AG10803 (cell line): ENCODE measurements at regions not wholly inside any gene's neighbourhood (a gene's known extent, or its start where the extent isn't known, plus 50 kb on each side); places are given as distances from the start of the nearest gene placed in this dataset.

Experiments used
- DNase-seq: peaks from one replicate; pipeline ENCODE4 v3.0.0; 2010; ENCODE audit warnings: low read depth
- H3K4me3 ChIP-seq: 2 replicates; pipeline ENCODE4 v1.5.1; 2011; ENCODE audit warnings: mild to moderate bottlenecking, low read length, control low read depth
- TF ChIP-seq, protein P1 (sequence below): conservative IDR thresholded peaks from 2 replicates; pipeline ENCODE4 v1.5.1; 2011; ENCODE audit warnings: mild to moderate bottlenecking, low read length, control low read depth, inconsistent platforms

DNA sequence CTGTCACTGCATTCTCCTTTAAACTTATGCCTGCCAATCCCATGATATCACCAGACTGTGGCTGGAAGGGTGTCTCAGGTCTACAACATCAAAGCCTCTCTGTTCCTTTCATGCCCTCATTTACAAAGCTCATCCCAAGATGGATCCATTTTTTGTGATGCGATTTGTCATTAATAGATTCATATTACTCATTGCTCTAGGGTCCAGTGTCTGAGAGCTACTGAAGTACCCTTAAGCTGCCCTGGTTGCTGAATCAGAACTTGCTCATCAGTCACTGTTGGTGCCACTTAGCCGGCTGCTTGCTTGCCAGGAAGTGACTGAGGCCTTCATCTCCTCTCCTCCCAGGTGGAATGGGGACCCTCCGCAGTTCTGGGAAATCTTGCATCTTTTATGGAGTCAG lies 395.5 kb upstream of the BOD1L1 start:
- H3K4me3 ChIP-seq: no peak overlapping the region
- DNase-seq: no peak
- TF ChIP-seq, protein P1, sequence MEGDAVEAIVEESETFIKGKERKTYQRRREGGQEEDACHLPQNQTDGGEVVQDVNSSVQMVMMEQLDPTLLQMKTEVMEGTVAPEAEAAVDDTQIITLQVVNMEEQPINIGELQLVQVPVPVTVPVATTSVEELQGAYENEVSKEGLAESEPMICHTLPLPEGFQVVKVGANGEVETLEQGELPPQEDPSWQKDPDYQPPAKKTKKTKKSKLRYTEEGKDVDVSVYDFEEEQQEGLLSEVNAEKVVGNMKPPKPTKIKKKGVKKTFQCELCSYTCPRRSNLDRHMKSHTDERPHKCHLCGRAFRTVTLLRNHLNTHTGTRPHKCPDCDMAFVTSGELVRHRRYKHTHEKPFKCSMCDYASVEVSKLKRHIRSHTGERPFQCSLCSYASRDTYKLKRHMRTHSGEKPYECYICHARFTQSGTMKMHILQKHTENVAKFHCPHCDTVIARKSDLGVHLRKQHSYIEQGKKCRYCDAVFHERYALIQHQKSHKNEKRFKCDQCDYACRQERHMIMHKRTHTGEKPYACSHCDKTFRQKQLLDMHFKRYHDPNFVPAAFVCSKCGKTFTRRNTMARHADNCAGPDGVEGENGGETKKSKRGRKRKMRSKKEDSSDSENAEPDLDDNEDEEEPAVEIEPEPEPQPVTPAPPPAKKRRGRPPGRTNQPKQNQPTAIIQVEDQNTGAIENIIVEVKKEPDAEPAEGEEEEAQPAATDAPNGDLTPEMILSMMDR: no peak

DNA sequence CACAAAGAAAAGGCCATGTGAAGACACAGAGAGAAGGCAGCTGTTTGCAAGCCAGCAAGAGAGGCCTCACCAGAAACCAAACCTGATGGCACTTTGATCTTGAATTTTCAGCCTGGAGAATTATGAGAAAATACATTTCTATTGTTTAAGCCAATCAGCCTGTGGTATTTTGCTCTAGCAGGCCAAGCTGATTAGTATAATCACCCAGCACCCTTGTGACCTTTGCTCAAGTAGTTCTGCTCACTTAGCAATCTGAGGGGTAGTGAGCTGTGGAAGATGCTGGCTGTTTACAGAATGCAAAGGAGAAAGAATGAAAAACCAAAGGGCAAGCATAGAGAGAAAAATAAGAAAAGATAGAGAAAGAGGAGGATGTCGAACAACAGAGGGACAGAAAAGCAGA lies 396.4 kb upstream of the BOD1L1 start:
- DNase-seq: no peak
- TF ChIP-seq, protein P1: no peak

DNA sequence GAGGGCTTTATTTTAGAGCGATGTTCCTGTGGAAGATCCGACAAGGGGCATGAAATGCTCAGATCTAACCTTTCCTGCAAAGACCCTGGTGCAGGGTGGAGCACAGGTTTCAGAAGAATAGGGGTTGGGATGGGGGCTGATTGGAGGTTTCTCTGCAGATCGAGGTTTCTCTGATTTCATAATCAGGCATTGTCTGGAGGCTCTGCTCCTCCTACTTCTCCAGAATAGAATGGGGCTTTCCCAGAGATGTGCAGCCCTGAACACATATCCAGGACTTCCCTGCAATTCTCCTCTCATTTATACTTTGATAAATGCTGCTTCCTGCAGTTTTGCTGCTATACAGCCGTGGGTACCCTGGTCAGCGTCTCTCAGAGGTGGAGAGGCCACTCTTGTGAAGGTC lies 397.6 kb upstream of the BOD1L1 start:
- DNase-seq: no peak
- no peak overlapping the region for H3K4me3 ChIP-seq
- TF ChIP-seq, protein P1: no peak

More for the DNA sequence above, 396.4 kb upstream of the BOD1L1 start:
- H3K4me3 ChIP-seq: no peak overlapping the region

DNA sequence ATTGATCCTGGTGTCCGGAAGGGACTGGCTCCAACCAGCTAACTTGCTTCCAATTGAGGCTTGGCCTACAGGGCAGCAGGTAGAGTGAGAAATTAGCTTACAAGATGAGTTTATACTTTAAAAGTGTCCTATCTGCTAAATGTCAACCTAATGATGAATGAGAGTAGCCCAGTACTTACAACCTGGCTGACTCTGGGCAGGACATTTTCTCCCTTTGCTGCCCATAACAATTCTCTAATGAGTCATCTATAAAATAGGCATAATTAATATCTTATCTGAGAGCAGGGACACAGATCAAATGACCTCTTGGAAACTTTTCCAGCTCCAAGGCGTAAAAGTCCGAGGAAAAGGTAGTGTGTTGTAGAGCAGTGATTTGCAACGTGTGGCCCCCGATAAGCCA lies 398.4 kb upstream of the BOD1L1 start:
- TF ChIP-seq, protein P1: no peak
- no peak for DNase-seq
- H3K4me3 ChIP-seq: no peak overlapping the region

DNA sequence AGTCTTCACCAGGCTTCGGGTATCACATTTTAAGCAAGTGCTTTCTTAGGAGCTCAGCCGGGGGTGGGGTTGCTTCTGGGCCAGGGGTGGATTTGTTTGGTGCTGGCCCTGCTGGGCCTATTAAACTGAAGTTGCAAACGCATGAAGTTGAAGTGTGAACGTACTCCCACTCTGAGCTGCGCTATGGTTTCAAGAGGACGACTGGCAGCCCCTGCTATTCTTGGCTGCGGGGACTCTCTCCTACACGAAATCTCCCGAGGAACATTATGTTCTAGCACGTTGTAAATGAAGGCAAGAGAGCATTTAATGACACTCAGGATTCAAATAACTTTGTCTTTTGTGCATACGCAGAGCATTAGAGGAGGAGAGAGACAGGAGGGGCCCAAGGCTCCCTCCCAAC lies 401.3 kb upstream of the BOD1L1 start:
- no peak overlapping the region for H3K4me3 ChIP-seq
- no peak for DNase-seq
- TF ChIP-seq, protein P1: no peak

DNA sequence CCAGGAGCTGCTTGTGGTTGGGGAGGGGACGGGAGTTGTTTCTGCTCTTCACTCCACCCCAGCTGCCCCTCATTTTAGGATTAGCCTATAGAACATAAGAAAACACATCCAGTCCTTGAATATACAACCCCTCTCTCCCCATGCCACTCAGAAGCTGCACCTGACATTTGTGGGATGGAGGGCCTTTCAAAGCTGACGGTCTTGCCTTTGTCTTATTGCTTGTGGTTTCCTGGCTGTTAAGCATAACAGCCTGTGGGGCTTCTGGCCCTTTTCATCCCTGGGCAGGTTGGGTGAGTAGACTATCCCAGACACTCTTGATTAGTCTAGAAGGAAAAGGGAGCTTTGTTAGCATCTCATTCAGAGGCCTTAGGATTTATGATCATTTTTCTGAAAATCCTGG lies 407.6 kb upstream of the BOD1L1 start:
- DNase-seq: no peak
- no peak overlapping the region for H3K4me3 ChIP-seq
- TF ChIP-seq, protein P1: no peak

DNA sequence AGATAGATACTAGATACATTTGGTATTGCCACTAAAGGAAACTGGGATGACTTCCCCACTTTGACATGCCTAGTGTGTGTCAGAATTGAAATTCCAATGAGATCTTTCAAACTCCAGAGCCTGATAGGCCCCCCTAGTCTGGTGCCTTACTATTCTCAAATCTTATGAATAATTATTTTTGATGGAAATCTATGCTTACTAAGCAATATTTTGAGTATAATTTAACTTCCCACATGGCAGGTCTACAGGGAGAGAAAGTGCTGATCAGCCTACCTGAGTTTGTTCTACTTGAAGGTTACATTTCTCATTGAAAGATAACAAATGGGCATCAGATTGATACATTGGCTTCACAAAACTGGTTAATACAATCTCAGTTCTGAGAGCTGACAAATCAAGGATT lies 415.7 kb upstream of the BOD1L1 start:
- no peak overlapping the region for H3K4me3 ChIP-seq
- no peak for DNase-seq
- TF ChIP-seq, protein P1: no peak
